ENCODE measurements at regions not wholly inside any gene's neighbourhood (a gene's known extent, or its start where the extent isn't known, plus 50 kb on each side); places are given as distances from the start of the nearest gene placed in this dataset.
A peak's percentile ranks its signal among the peaks of the same experiment; 100 is the strongest.

GRCh38 chr7:46744957-46745706, 824.1 kb upstream of the IGFBP3 start:
- Mint-ChIP-seq H3K9me3 (no peaks in the 10 kb centered on the region), H3K27me3 (ENCODE audit: low read depth) (no peaks in the 10 kb centered on the region), H3K4me3 (no peak overlapping the region), H3K36me3 (ENCODE audit: low read depth) (no peaks in the 10 kb centered on the region), H3K4me1 (peaks cover 35% of the 10 kb centered on the region), H3K27ac (peak overlapping the region; percentile 38 to 76 (median 64))
- TF ChIP-seq, protein P1, sequence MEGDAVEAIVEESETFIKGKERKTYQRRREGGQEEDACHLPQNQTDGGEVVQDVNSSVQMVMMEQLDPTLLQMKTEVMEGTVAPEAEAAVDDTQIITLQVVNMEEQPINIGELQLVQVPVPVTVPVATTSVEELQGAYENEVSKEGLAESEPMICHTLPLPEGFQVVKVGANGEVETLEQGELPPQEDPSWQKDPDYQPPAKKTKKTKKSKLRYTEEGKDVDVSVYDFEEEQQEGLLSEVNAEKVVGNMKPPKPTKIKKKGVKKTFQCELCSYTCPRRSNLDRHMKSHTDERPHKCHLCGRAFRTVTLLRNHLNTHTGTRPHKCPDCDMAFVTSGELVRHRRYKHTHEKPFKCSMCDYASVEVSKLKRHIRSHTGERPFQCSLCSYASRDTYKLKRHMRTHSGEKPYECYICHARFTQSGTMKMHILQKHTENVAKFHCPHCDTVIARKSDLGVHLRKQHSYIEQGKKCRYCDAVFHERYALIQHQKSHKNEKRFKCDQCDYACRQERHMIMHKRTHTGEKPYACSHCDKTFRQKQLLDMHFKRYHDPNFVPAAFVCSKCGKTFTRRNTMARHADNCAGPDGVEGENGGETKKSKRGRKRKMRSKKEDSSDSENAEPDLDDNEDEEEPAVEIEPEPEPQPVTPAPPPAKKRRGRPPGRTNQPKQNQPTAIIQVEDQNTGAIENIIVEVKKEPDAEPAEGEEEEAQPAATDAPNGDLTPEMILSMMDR (IDR thresholded peaks at IDR 0.05; ENCODE audit: unreplicated experiment in 3 of 3): no peak

DNA sequence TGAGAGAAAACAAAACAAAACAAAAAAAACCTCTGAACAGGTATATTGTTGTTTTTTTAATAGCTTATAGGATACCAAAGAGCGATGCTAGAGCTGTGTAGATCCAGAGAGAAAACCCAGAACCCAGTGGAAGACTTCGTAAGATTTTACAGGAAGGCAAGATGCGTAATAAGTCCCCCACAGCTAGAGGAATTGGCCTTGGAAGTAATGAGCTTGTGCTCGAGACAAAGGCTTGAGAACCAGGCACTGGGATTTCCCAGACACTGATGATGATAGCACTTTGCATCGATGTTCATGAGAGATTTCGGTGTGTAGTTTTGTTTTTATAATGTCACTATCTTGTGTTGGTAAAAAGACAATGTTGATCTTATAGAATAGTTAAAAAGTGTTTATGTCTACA, 821.5 kb upstream of the IGFBP3 start:
- no peaks in the 10 kb centered on the region for H3K27me3 Mint-ChIP-seq (ENCODE audit: low read depth)
- H3K9me3 Mint-ChIP-seq: no peaks in the 10 kb centered on the region
- H3K36me3 Mint-ChIP-seq (ENCODE audit: low read depth): no peaks in the 10 kb centered on the region
- peak overlapping the region; percentile 61 to 83 (median 75) for H3K27ac Mint-ChIP-seq
- H3K4me1 Mint-ChIP-seq: peaks cover 31% of the 10 kb centered on the region
- H3K4me3 Mint-ChIP-seq: no peak overlapping the region
- TF ChIP-seq, protein P1 (IDR thresholded peaks at IDR 0.05; ENCODE audit: unreplicated experiment in 3 of 3): no peak

- H3K27ac Mint-ChIP-seq: peak overlapping the region; percentile 61 to 83 (median 75)
- no peaks in the 10 kb centered on the region for H3K27me3 Mint-ChIP-seq (ENCODE audit: low read depth)
- TF ChIP-seq, protein P1 (IDR thresholded peaks at IDR 0.05; ENCODE audit: unreplicated experiment in 3 of 3): no peak
- peaks cover 31% of the 10 kb centered on the region for H3K4me1 Mint-ChIP-seq
- H3K36me3 Mint-ChIP-seq (ENCODE audit: low read depth): no peaks in the 10 kb centered on the region
- no peak overlapping the region for H3K4me3 Mint-ChIP-seq
- H3K9me3 Mint-ChIP-seq: no peaks in the 10 kb centered on the region
These were observed 821.0 kb upstream of the IGFBP3 start for GRCh38 chr7:46741938-46742540.

DNA sequence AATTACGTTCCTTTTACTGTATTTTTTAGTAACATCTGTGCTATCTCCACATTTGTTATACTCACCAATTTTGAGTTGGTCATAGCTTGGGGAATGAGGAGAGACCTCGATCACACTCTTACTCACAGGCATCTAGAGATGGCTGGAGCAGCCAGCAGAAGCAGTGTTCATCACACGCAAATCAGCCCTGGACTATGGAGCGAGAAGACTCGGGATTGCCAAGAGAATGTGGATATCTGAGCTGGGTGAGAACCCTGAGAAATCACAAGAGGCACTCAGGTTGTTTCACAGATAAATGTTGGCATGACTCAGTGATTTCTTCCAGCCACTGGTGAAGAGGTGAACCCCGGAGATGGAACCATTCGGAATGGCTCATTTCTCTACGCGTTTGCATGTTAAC, 820.1 kb upstream of the IGFBP3 start:
- TF ChIP-seq, protein P1 (IDR thresholded peaks at IDR 0.05; ENCODE audit: unreplicated experiment in 3 of 3): no peak

DNA sequence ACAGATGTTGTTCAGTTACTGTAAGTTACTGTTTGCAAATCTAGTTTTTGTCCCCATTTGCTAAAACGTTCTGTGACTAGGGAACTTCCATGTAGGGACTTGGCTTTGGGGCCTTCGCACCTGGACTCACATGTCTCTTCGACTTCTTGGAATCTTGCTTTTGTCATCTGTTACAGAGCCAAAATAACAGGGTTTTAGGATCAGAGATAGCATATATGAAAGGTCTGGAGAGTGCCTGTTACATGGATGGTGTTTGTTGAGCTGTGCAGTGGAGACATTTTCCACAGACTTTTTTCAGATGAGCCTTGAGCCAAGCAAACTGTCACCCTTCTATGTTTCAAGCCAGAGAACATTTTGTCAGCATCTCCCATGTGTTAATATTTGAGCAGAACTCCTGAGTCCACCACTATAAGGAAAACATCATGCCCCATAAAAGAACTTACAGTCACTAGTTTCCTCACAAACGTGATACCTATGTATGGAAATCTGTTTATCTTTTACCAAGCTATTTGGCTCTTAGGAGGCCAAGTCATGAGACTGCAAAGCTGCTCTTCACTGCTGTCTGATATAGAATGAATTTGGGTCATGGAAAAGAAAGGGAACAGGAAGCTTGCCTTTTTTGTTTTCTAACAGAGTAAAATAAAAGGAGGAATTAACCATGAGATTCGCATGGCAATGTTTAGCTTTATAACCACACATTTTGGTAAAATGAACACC, 818.6 kb upstream of the IGFBP3 start:
- Mint-ChIP-seq H3K4me3 (no peak overlapping the region), H3K36me3 (ENCODE audit: low read depth) (no peaks in the 10 kb centered on the region), H3K27ac (peak overlapping the region in 1 of 3 experiments; percentile 41), H3K9me3 (no peaks in the 10 kb centered on the region), H3K4me1 (peaks cover 22% of the 10 kb centered on the region), H3K27me3 (ENCODE audit: low read depth) (no peaks in the 10 kb centered on the region)
- TF ChIP-seq, protein P1 (IDR thresholded peaks at IDR 0.05; ENCODE audit: unreplicated experiment in 3 of 3): no peak

More for the DNA sequence above, 820.1 kb upstream of the IGFBP3 start:
- Mint-ChIP-seq H3K36me3 (ENCODE audit: low read depth) (no peaks in the 10 kb centered on the region), H3K27ac (peak overlapping the region; percentile 16 to 83 (median 33)), H3K4me1 (peaks cover 31% of the 10 kb centered on the region), H3K27me3 (ENCODE audit: low read depth) (no peaks in the 10 kb centered on the region), H3K4me3 (no peak overlapping the region), H3K9me3 (no peaks in the 10 kb centered on the region)

Measured in nephron (organoid).